ENCODE measurements at regions not wholly inside any gene's neighbourhood (a gene's known extent, or its start where the extent isn't known, plus 50 kb on each side); places are given as distances from the start of the nearest gene placed in this dataset.

- TF ChIP-seq POLR2AphosphoS5 (IDR thresholded peaks at IDR 0.05; ENCODE audit: borderline replicate concordance, low read depth, low read length) (no peak), EZH2 (IDR thresholded peaks at IDR 0.05) (no peak)
Measured at GRCh38 chr18:44411262-44411905, 269.3 kb upstream of the SETBP1 start.

All from SK-N-MC (cell line).